OCI-LY1 (cell line): ENCODE measurements at regions not wholly inside any gene's neighbourhood (a gene's known extent, or its start where the extent isn't known, plus 50 kb on each side); places are given as distances from the start of the nearest gene placed in this dataset.

ENCODE experiments used
- H2AFZ ChIP-seq: fragments of 200-600 bp; sonication (generic), shearing (Covaris generic); 2 replicates; pipeline ENCODE4 v1.6.0; 2014; ENCODE audit warnings: antibody characterized with exemption, mild to moderate bottlenecking, low read length
- H3F3A ChIP-seq: fragments of 200-600 bp; sonication (generic), shearing (Covaris generic); 2 replicates; pipeline ENCODE4 v1.6.0; 2014; ENCODE audit warnings: mild to moderate bottlenecking, antibody characterized with exemption, low read length, moderate library complexity; ENCODE audit not compliant: insufficient read depth
- H3K27ac ChIP-seq: fragments of 200-600 bp; sonication (generic); 2 replicates; pipeline ENCODE4 v1.5.1; 2014; ENCODE audit warnings: low read length, mixed run types, mild to moderate bottlenecking, low read depth; ENCODE audit not compliant: poor library complexity, severe bottlenecking
- H3K27me3 ChIP-seq: fragments of 200-600 bp; sonication (generic); 2 replicates; pipeline ENCODE4 v1.6.0; 2014; ENCODE audit warnings: antibody characterized with exemption, mild to moderate bottlenecking, low read length, moderate library complexity; ENCODE audit not compliant: insufficient read depth
- H3K36me3 ChIP-seq: fragments of 200-600 bp; sonication (generic); 2 replicates; pipeline ENCODE4 v1.6.1; 2014; ENCODE audit warnings: mild to moderate bottlenecking, antibody characterized with exemption, low read length, moderate library complexity, mixed read lengths; ENCODE audit not compliant: insufficient read depth
- H3K4me1 ChIP-seq: fragments of 200-600 bp; sonication (generic); 2 replicates; pipeline ENCODE4 v1.5.1; 2014; ENCODE audit warnings: mild to moderate bottlenecking, low read length, moderate library complexity; ENCODE audit not compliant: insufficient read depth, severe bottlenecking
- H3K4me2 ChIP-seq: fragments of 200-600 bp; sonication (generic), shearing (Covaris generic); 2 replicates; pipeline ENCODE4 v1.6.1; 2014; ENCODE audit warnings: low read length
- H3K4me3 ChIP-seq: fragments of 200-600 bp; sonication (generic); 2 replicates; pipeline ENCODE4 v1.5.1; 2014; ENCODE audit warnings: low read length, low read depth, mild to moderate bottlenecking, mixed read lengths; ENCODE audit not compliant: poor library complexity, severe bottlenecking
- H3K79me2 ChIP-seq: fragments of 200-600 bp; shearing (Covaris generic); 2 replicates; pipeline ENCODE4 v1.6.1; 2016; ENCODE audit warnings: mixed run types, low read length, mixed read lengths; ENCODE audit not compliant: insufficient read depth
- H3K9ac ChIP-seq: fragments of 200-600 bp; sonication (generic), shearing (Covaris generic); 2 replicates; pipeline ENCODE4 v1.6.1; 2014; ENCODE audit warnings: mild to moderate bottlenecking, low read length, mixed read lengths
- H3K9me2 ChIP-seq: fragments of 200-600 bp; sonication (generic), shearing (Covaris generic); 2 replicates; pipeline ENCODE4 v1.6.1; 2014; ENCODE audit warnings: low read depth, mild to moderate bottlenecking, low read length, mixed read lengths
- H3K9me3 ChIP-seq: fragments of 200-600 bp; shearing (Covaris generic); 2 replicates; pipeline ENCODE4 v1.6.1; 2014; ENCODE audit warnings: low read length, mixed read lengths
- H4K20me1 ChIP-seq: fragments of 200-600 bp; sonication (generic), shearing (Covaris generic); 2 replicates; pipeline ENCODE4 v1.6.0; 2016; ENCODE audit warnings: mild to moderate bottlenecking, low read length; ENCODE audit not compliant: insufficient read depth
- EZH2 ChIP-seq: fragments of 200-600 bp; sonication (generic), shearing (Covaris generic); IDR thresholded peaks from 2 replicates; pipeline ENCODE4 v1.8.0; 2017; ENCODE audit warnings: borderline replicate concordance, mixed run types, mild to moderate bottlenecking, antibody characterized with exemption, low read length, moderate library complexity, mixed read lengths
- TF ChIP-seq, protein P1 (sequence below): fragments of 200-600 bp; sonication (generic), shearing (Covaris generic); IDR thresholded peaks from 2 replicates; pipeline ENCODE4 v1.5.1; 2017; ENCODE audit warnings: mild to moderate bottlenecking, antibody characterized with exemption, low read length, moderate library complexity, mixed read lengths

DNA sequence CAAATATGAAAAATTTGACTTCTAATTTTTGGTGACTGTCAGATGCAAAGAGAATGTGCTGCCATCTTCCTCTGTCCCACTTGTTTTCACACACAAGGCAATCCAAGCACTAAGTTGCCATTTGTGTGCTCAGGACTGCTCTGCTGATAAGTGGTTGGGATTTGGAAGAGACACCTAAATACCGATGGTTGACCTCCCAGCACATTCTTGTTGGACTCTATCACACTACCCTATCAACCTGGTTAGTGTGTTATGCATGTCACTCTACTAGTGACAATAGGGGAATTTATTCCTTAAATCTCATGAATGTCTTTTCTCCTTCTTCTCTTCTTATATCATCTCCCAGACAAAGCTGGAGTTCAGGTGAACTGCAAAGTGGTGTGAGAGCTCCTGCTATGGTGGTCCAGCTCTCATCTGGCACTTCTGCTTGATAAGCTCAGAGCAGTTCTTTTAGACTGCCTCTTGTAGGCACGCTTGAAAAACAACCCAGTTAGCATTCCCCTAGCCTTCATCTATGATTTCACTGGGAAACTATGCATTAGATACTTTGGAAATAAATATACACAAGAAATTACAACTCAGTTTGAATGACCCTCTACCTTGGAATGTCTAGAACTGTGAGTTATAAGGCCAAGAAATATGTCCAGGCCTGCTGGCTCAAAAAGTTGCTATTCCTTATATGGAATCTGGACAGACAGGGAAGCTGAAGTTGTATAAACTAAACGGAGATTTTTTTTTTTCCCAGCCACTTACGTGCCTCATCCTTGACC is 404.8 kb downstream of the MEIS1 start:
- no peaks in the 10 kb centered on the region for H3K9me2 ChIP-seq
- H3K4me2 ChIP-seq, result no peak overlapping the region
- no peak overlapping the region for H3K27ac ChIP-seq
- no peaks in the 10 kb centered on the region for H4K20me1 ChIP-seq
- H3K79me2 ChIP-seq, result no peaks in the 10 kb centered on the region
- no peaks in the 10 kb centered on the region for H3K9me3 ChIP-seq
- no peak overlapping the region for H3K9ac ChIP-seq
- H3K36me3 ChIP-seq, result no peaks in the 10 kb centered on the region
- H3K4me3 ChIP-seq, result no peak overlapping the region
- H2AFZ ChIP-seq, result no peak overlapping the region
- no peaks in the 10 kb centered on the region for H3K4me1 ChIP-seq
- no peaks in the 10 kb centered on the region for H3K27me3 ChIP-seq
- H3F3A ChIP-seq, result no peaks in the 10 kb centered on the region
- TF ChIP-seq, protein P1, sequence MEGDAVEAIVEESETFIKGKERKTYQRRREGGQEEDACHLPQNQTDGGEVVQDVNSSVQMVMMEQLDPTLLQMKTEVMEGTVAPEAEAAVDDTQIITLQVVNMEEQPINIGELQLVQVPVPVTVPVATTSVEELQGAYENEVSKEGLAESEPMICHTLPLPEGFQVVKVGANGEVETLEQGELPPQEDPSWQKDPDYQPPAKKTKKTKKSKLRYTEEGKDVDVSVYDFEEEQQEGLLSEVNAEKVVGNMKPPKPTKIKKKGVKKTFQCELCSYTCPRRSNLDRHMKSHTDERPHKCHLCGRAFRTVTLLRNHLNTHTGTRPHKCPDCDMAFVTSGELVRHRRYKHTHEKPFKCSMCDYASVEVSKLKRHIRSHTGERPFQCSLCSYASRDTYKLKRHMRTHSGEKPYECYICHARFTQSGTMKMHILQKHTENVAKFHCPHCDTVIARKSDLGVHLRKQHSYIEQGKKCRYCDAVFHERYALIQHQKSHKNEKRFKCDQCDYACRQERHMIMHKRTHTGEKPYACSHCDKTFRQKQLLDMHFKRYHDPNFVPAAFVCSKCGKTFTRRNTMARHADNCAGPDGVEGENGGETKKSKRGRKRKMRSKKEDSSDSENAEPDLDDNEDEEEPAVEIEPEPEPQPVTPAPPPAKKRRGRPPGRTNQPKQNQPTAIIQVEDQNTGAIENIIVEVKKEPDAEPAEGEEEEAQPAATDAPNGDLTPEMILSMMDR, result no peak
- no peak for TF ChIP-seq EZH2

DNA sequence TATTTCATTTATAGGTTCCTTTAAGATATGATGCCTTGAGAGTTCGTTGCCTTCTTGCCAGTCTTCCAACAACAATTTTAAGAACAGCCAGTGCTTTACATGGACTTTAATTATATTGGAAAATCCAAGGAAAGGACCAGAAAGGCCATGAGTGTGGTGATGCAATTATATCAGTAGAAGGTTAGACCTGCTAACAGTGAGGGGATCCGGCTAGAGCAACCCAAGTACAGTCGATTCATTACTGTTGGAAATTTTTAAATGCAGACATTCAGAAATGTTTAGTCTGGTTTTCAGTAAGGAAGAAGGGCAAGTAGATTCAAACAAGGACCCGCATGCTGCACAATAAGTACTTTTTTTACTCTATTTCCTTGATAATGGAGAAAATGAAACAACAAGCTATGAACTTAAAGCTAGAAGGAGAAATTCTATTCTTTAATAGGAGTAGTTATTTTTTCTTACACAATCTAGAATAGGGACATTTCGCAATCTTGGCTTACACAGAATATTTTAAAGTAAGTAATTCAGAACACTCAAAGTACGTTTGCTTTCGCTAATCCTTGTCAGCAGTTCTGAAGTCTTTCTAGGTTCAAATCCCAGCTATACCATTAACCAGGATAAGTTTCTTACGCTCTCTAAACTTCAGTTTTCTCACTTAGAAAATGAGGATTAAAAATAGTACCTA is 405.5 kb downstream of the MEIS1 start:
- H3K9ac ChIP-seq, result no peak overlapping the region
- H3K27me3 ChIP-seq, result no peaks in the 10 kb centered on the region
- H3K27ac ChIP-seq, result no peak overlapping the region
- H3K9me2 ChIP-seq, result no peaks in the 10 kb centered on the region
- no peaks in the 10 kb centered on the region for H4K20me1 ChIP-seq
- no peak overlapping the region for H3K4me2 ChIP-seq
- no peaks in the 10 kb centered on the region for H3K36me3 ChIP-seq
- no peaks in the 10 kb centered on the region for H3K9me3 ChIP-seq
- no peaks in the 10 kb centered on the region for H3K79me2 ChIP-seq
- TF ChIP-seq EZH2, result no peak
- TF ChIP-seq, protein P1, result no peak
- no peaks in the 10 kb centered on the region for H3F3A ChIP-seq
- no peak overlapping the region for H3K4me3 ChIP-seq
- H2AFZ ChIP-seq, result no peak overlapping the region
- H3K4me1 ChIP-seq, result no peaks in the 10 kb centered on the region

DNA sequence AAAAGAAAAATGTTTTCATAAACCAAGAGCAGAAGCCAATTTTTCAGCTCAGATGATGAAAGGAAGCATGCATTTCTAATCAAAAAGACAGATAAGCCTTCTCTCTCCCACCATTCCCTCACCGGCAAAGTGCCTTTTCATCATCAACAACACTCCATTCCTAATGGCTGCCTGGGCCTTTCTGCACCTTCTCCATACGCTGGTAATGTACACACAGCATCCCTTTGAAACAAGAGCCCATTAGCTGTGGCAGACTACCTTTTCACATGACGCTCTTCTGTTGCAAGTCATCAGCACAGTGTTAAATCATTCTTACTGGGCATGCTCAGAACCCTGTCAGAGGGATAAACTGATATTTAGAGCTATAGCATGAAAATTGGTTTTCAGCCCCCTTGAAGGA is 408.9 kb downstream of the MEIS1 start:
- Histone ChIP-seq H3K4me1 (no peaks in the 10 kb centered on the region), H3K9me3 (no peaks in the 10 kb centered on the region), H3K4me2 (no peak overlapping the region), H3K27ac (no peak overlapping the region), H3K9me2 (no peaks in the 10 kb centered on the region), H3K27me3 (no peaks in the 10 kb centered on the region), H3K9ac (no peak overlapping the region), H4K20me1 (no peaks in the 10 kb centered on the region), H3K79me2 (no peaks in the 10 kb centered on the region), H2AFZ (no peak overlapping the region), H3K4me3 (no peak overlapping the region), H3F3A (no peaks in the 10 kb centered on the region), H3K36me3 (no peaks in the 10 kb centered on the region)
- TF ChIP-seq, protein P1, result no peak
- TF ChIP-seq EZH2, result no peak
